ENCODE measurements at regions not wholly inside any gene's neighbourhood (a gene's known extent, or its start where the extent isn't known, plus 50 kb on each side); places are given as distances from the start of the nearest gene placed in this dataset.

DNA sequence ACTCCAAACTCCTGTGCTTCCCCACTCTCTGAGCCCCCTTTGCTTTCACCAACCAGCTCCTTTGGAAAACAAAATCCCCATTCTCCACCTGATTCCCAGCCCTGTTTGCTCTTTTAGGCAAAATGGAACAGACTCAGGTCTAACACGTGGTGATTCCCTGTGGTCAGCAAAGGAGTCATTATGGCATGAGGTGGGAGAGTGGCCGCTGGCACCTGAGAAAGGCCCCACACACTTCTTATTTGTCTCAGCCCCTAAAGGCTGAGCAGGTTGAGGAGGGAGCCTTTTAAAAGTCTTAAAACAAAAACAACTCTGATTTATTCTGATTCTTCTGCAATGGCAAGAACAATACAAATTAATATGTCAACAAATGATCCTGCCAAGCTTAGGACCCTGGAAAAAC lies 401.2 kb downstream of the TNS1 start:
- no peaks in the 10 kb centered on the region for H3K4me1 ChIP-seq

DNA sequence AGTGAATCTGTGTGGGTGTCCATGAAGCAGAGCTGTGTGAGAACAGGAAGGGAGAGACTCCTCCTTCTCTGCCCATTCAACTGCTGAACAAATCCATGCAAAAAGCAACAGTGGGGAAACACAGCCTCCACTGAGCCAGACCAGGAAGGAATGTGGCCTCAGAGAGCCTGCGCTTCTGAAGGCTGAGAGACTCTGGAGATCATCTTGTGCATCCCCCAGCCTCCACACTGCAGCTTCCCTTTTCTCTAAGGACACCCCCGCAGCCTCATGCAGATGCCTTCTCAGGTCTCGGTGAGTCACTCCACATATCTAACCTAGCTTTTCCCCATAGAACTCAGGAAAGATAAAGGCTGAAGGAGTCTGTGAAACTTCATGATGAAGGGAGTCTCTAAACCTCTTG lies 402.9 kb downstream of the TNS1 start:
- H3K9me3 ChIP-seq, result no peaks in the 10 kb centered on the region
- 84 to 93% (median 88%) methylated on average over 3 of the region's 3 CpGs for WGBS, 5 donors

More for the DNA sequence above, 401.2 kb downstream of the TNS1 start:
- TF ChIP-seq EP300 (IDR thresholded peaks at IDR 0.05) (no peak), POLR2A (IDR thresholded peaks at IDR 0.05) (no peak), POLR2AphosphoS5 (IDR thresholded peaks at IDR 0.05) (no peak)
- TF ChIP-seq, protein P1, sequence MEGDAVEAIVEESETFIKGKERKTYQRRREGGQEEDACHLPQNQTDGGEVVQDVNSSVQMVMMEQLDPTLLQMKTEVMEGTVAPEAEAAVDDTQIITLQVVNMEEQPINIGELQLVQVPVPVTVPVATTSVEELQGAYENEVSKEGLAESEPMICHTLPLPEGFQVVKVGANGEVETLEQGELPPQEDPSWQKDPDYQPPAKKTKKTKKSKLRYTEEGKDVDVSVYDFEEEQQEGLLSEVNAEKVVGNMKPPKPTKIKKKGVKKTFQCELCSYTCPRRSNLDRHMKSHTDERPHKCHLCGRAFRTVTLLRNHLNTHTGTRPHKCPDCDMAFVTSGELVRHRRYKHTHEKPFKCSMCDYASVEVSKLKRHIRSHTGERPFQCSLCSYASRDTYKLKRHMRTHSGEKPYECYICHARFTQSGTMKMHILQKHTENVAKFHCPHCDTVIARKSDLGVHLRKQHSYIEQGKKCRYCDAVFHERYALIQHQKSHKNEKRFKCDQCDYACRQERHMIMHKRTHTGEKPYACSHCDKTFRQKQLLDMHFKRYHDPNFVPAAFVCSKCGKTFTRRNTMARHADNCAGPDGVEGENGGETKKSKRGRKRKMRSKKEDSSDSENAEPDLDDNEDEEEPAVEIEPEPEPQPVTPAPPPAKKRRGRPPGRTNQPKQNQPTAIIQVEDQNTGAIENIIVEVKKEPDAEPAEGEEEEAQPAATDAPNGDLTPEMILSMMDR (IDR thresholded peaks at IDR 0.05), result no peak
- Histone ChIP-seq H3K27me3 (no peaks in the 10 kb centered on the region), H3K9me3 (no peaks in the 10 kb centered on the region), H3K36me3 (no peaks in the 10 kb centered on the region), H3K27ac (no peak overlapping the region), H3K4me3 (no peak overlapping the region)
- intact Hi-C loops (cut with DNase I; ENCODE audit: low total_unique reads), result no loop called here
- DNase-seq, result no peak
- 54 to 86% (median 65%) methylated on average over 2 of the region's 2 CpGs for WGBS, 5 donors

DNA sequence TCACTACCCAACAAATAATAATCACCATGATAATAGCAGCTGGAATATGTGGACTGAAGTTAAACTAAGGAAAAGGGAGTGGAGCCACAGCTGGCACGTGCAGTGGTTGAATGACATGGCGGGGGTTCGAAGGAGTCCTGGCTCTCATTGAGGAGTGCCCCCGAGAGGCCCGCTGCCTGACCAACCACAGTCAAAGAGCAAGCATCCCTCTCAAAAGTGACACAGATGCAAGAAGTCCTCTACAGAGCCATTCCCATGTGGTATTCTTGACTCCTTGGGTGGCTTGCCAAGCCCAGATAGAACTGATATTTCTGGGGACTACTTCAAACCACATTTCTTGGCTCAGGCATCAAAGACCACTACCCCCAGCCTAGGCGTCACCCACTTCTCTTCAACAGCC lies 405.1 kb downstream of the TNS1 start:
- no peak overlapping the region for H3K4me3 ChIP-seq
- no peak for DNase-seq
- TF ChIP-seq POLR2AphosphoS5 (IDR thresholded peaks at IDR 0.05) (no peak), POLR2A (IDR thresholded peaks at IDR 0.05) (no peak), EP300 (IDR thresholded peaks at IDR 0.05) (no peak)
- TF ChIP-seq, protein P1 (IDR thresholded peaks at IDR 0.05), result no peak
- H3K4me1 ChIP-seq, result no peaks in the 10 kb centered on the region
- H3K36me3 ChIP-seq, result no peaks in the 10 kb centered on the region
- no peaks in the 10 kb centered on the region for H3K9me3 ChIP-seq
- H3K27ac ChIP-seq, result no peak overlapping the region
- H3K27me3 ChIP-seq, result no peaks in the 10 kb centered on the region
- WGBS, 5 donors, result 84 to 95% (median 87%) methylated on average over 4 to 6 of the region's 6 CpGs
- intact Hi-C loops (cut with DNase I; ENCODE audit: low total_unique reads), result no loop called here

More for the DNA sequence above, 402.9 kb downstream of the TNS1 start:
- H3K27me3 ChIP-seq, result no peaks in the 10 kb centered on the region
- H3K4me1 ChIP-seq, result no peaks in the 10 kb centered on the region
- H3K27ac ChIP-seq, result no peak overlapping the region
- H3K36me3 ChIP-seq, result no peaks in the 10 kb centered on the region
- TF ChIP-seq POLR2AphosphoS5 (IDR thresholded peaks at IDR 0.05), result no peak
- no peak for TF ChIP-seq EP300 (IDR thresholded peaks at IDR 0.05)
- TF ChIP-seq, protein P1 (IDR thresholded peaks at IDR 0.05), result no peak
- TF ChIP-seq POLR2A (IDR thresholded peaks at IDR 0.05), result no peak
- intact Hi-C loops (cut with DNase I; ENCODE audit: low total_unique reads), result no loop called here
- no peak overlapping the region for H3K4me3 ChIP-seq
- DNase-seq, result no peak

DNA sequence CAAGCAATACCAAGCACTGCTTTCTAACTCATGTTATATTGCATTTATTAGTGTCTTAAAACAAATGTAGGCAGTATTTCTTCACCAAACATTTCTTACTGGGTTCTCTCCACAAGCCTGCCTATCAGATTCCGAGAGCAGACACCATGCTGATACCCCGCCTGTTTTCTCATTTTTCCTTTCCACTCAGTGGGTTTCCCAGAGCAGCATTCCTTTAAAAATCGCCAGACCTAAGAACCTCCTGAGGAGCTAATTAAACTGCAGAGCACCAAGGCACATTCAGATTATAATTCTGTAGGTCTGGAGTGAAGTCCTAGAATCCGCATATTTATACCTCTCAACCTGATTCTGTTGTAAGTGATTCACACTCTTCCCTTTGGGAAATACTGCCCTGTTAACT lies 405.6 kb downstream of the TNS1 start:
- Histone ChIP-seq H3K9me3 (no peaks in the 10 kb centered on the region), H3K4me3 (no peak overlapping the region), H3K27me3 (no peaks in the 10 kb centered on the region), H3K27ac (no peak overlapping the region), H3K36me3 (no peaks in the 10 kb centered on the region), H3K4me1 (no peaks in the 10 kb centered on the region)
- TF ChIP-seq POLR2AphosphoS5 (IDR thresholded peaks at IDR 0.05) (no peak), EP300 (IDR thresholded peaks at IDR 0.05) (no peak), POLR2A (IDR thresholded peaks at IDR 0.05) (no peak)
- TF ChIP-seq, protein P1 (IDR thresholded peaks at IDR 0.05), result no peak
- DNase-seq, result no peak
- 80 to 88% (median 82%) methylated on average over 4 of the region's 4 CpGs for WGBS, 5 donors
- intact Hi-C loops (cut with DNase I; ENCODE audit: low total_unique reads), result no loop called here
